Neural crest cell (in vitro differentiated cells): ENCODE measurements at regions not wholly inside any gene's neighbourhood (a gene's known extent, or its start where the extent isn't known, plus 50 kb on each side); places are given as distances from the start of the nearest gene placed in this dataset.

ENCODE experiments used
- DNase-seq: peaks from one replicate; pipeline ENCODE4 v3.0.0; 2021; ENCODE audit warnings: low read depth, mixed read lengths, low spot score
- H3K27ac Mint-ChIP-seq: one replicate; pipeline ENCODE4 v1.8.0; 2021; ENCODE audit warnings: mild to moderate bottlenecking, mixed read lengths; ENCODE audit not compliant: unreplicated experiment
- H3K27me3 Mint-ChIP-seq: 2 replicates; pipeline ENCODE4 v1.8.0; 2021; ENCODE audit warnings: low read depth, mild to moderate bottlenecking, mixed read lengths
- H3K36me3 Mint-ChIP-seq: 2 replicates; pipeline ENCODE4 v1.8.0; 2021; ENCODE audit warnings: low read depth, mild to moderate bottlenecking, mixed read lengths
- H3K4me1 Mint-ChIP-seq: 2 replicates; pipeline ENCODE4 v1.8.0; 2021; ENCODE audit warnings: mixed read lengths
- H3K4me3 Mint-ChIP-seq: one replicate; pipeline ENCODE4 v1.8.0; 2021; ENCODE audit warnings: mild to moderate bottlenecking, mixed read lengths
- H3K9me3 Mint-ChIP-seq: 2 replicates; pipeline ENCODE4 v1.8.0; 2021; ENCODE audit warnings: mixed read lengths
- TF ChIP-seq, protein P1 (sequence below): fragments of 200-600 bp; sonication (generic); conservative IDR thresholded peaks from 2 replicates; pipeline ENCODE4 v1.5.0; 2021; ENCODE audit warnings: antibody characterized with exemption, mild to moderate bottlenecking

DNA sequence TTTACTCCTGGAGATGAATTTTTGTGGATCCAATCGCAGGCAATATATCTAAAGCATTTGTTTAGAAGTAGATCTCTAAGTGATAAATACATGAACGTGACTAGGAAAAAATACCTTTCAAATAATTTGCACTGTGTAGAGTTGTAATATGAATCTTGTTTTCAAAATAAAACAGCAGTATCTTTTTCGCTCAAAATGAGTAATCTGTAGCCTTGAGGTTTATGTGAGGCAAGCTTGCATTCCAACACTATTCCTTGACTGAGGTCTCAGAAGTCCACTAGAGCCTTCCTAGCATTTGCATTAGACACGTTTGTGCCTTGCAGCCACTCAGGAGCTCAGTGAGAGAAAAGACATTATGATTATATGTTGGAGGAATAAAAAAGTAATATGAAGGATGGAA lies 138.3 kb upstream of the ROBO1 start:
- Mint-ChIP-seq H3K36me3 (no peaks in the 10 kb centered on the region), H3K4me3 (no peak overlapping the region), H3K9me3 (no peaks in the 10 kb centered on the region), H3K27ac (no peak overlapping the region), H3K4me1 (peaks cover 5% of the 10 kb centered on the region), H3K27me3 (no peaks in the 10 kb centered on the region)
- TF ChIP-seq, protein P1, sequence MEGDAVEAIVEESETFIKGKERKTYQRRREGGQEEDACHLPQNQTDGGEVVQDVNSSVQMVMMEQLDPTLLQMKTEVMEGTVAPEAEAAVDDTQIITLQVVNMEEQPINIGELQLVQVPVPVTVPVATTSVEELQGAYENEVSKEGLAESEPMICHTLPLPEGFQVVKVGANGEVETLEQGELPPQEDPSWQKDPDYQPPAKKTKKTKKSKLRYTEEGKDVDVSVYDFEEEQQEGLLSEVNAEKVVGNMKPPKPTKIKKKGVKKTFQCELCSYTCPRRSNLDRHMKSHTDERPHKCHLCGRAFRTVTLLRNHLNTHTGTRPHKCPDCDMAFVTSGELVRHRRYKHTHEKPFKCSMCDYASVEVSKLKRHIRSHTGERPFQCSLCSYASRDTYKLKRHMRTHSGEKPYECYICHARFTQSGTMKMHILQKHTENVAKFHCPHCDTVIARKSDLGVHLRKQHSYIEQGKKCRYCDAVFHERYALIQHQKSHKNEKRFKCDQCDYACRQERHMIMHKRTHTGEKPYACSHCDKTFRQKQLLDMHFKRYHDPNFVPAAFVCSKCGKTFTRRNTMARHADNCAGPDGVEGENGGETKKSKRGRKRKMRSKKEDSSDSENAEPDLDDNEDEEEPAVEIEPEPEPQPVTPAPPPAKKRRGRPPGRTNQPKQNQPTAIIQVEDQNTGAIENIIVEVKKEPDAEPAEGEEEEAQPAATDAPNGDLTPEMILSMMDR: no peak
- no peak for DNase-seq

GRCh38 chr3:79902151-79902550 lies 134.4 kb upstream of the ROBO1 start:
- H3K9me3 Mint-ChIP-seq: no peaks in the 10 kb centered on the region
- DNase-seq: no peak
- H3K4me3 Mint-ChIP-seq: no peak overlapping the region
- no peaks in the 10 kb centered on the region for H3K27me3 Mint-ChIP-seq
- no peaks in the 10 kb centered on the region for H3K36me3 Mint-ChIP-seq
- no peaks in the 10 kb centered on the region for H3K4me1 Mint-ChIP-seq
- no peak overlapping the region for H3K27ac Mint-ChIP-seq
- TF ChIP-seq, protein P1: no peak

GRCh38 chr3:79898907-79899306 lies 131.1 kb upstream of the ROBO1 start:
- H3K36me3 Mint-ChIP-seq: no peaks in the 10 kb centered on the region
- H3K4me1 Mint-ChIP-seq: no peaks in the 10 kb centered on the region
- no peak overlapping the region for H3K4me3 Mint-ChIP-seq
- no peak overlapping the region for H3K27ac Mint-ChIP-seq
- no peaks in the 10 kb centered on the region for H3K27me3 Mint-ChIP-seq
- TF ChIP-seq, protein P1: no peak
- H3K9me3 Mint-ChIP-seq: no peaks in the 10 kb centered on the region
- DNase-seq: no peak

GRCh38 chr3:79896086-79896485 lies 128.3 kb upstream of the ROBO1 start:
- TF ChIP-seq, protein P1: no peak
- Mint-ChIP-seq H3K9me3 (no peaks in the 10 kb centered on the region), H3K27me3 (no peaks in the 10 kb centered on the region), H3K4me3 (no peak overlapping the region), H3K4me1 (no peaks in the 10 kb centered on the region), H3K27ac (no peak overlapping the region), H3K36me3 (no peaks in the 10 kb centered on the region)
- no peak for DNase-seq

- H3K9me3 Mint-ChIP-seq: no peaks in the 10 kb centered on the region
Observed at GRCh38 chr3:79887213-79887612, 119.4 kb upstream of the ROBO1 start.

More at GRCh38 chr3:79887213-79887612, 119.4 kb upstream of the ROBO1 start:
- TF ChIP-seq, protein P1: no peak
- Mint-ChIP-seq H3K4me1 (peaks cover 5% of the 10 kb centered on the region), H3K4me3 (no peak overlapping the region), H3K27ac (no peak overlapping the region), H3K36me3 (no peaks in the 10 kb centered on the region), H3K27me3 (no peaks in the 10 kb centered on the region)
- no peak for DNase-seq
